Osteocyte (in vitro differentiated cells): ENCODE measurements at regions not wholly inside any gene's neighbourhood (a gene's known extent, or its start where the extent isn't known, plus 50 kb on each side); places are given as distances from the start of the nearest gene placed in this dataset.
A peak's percentile ranks its signal among the peaks of the same experiment; 100 is the strongest.

ENCODE experiments used
- DNase-seq: peaks from one replicate; pipeline ENCODE4 v3.0.0; 2021; ENCODE audit warnings: mixed read lengths; ENCODE audit not compliant: unreplicated experiment; ENCODE audit errors: extremely low spot score
- H3K27ac Mint-ChIP-seq: one replicate; pipeline ENCODE4 v1.8.0; 2021; ENCODE audit warnings: mild to moderate bottlenecking, mixed read lengths; ENCODE audit not compliant: unreplicated experiment
- H3K27me3 Mint-ChIP-seq: one replicate; pipeline ENCODE4 v1.8.0; 2021; ENCODE audit warnings: mixed read lengths; ENCODE audit not compliant: unreplicated experiment
- H3K36me3 Mint-ChIP-seq: one replicate; pipeline ENCODE4 v1.8.0; 2021; ENCODE audit warnings: mixed read lengths; ENCODE audit not compliant: unreplicated experiment
- H3K4me1 Mint-ChIP-seq: one replicate; pipeline ENCODE4 v1.8.0; 2021; ENCODE audit warnings: mixed read lengths; ENCODE audit not compliant: unreplicated experiment
- H3K4me3 Mint-ChIP-seq: one replicate; pipeline ENCODE4 v1.8.0; 2021; ENCODE audit warnings: mild to moderate bottlenecking, moderate library complexity, mixed read lengths; ENCODE audit not compliant: unreplicated experiment
- H3K9me3 Mint-ChIP-seq: one replicate; pipeline ENCODE4 v1.8.0; 2021; ENCODE audit warnings: mixed read lengths; ENCODE audit not compliant: unreplicated experiment
- TF ChIP-seq, protein P1 (sequence below): fragments of 200-600 bp; sonication (generic); IDR thresholded peaks from 2 replicates; pipeline ENCODE4 v1.5.0; 2021; ENCODE audit warnings: antibody characterized with exemption, mild to moderate bottlenecking, moderate library complexity

GRCh38 chr22:48055827-48056226, 1293.4 kb downstream of the TBC1D22A start:
- Mint-ChIP-seq H3K27me3 (no peaks in the 10 kb centered on the region), H3K9me3 (no peaks in the 10 kb centered on the region), H3K36me3 (no peaks in the 10 kb centered on the region), H3K4me3 (no peak overlapping the region), H3K27ac (no peak overlapping the region), H3K4me1 (no peaks in the 10 kb centered on the region)
- DNase-seq, result peak; percentile 54
- TF ChIP-seq, protein P1, sequence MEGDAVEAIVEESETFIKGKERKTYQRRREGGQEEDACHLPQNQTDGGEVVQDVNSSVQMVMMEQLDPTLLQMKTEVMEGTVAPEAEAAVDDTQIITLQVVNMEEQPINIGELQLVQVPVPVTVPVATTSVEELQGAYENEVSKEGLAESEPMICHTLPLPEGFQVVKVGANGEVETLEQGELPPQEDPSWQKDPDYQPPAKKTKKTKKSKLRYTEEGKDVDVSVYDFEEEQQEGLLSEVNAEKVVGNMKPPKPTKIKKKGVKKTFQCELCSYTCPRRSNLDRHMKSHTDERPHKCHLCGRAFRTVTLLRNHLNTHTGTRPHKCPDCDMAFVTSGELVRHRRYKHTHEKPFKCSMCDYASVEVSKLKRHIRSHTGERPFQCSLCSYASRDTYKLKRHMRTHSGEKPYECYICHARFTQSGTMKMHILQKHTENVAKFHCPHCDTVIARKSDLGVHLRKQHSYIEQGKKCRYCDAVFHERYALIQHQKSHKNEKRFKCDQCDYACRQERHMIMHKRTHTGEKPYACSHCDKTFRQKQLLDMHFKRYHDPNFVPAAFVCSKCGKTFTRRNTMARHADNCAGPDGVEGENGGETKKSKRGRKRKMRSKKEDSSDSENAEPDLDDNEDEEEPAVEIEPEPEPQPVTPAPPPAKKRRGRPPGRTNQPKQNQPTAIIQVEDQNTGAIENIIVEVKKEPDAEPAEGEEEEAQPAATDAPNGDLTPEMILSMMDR, result no peak

DNA sequence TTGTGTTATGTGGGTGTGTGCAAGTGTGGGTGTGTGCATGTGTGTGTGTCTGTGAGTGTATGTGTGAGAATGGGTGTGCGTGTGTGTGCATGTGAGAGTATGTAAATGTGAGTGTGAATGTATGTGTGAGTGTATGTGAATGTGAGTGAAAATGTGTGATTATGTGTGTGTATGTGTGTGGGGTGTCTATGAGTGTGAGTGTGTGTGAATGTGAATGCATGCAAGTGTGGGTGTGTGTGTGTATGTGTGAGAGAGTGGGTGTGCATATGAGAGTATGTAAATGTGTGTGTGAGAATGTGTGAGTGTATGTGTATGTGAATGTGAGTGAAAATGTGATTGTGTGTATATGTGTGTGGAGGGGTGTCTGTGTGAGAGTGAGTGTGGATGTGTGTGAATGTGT, 1292.7 kb downstream of the TBC1D22A start:
- Mint-ChIP-seq H3K36me3 (no peaks in the 10 kb centered on the region), H3K27me3 (no peaks in the 10 kb centered on the region), H3K4me1 (no peaks in the 10 kb centered on the region), H3K9me3 (no peaks in the 10 kb centered on the region), H3K4me3 (no peak overlapping the region), H3K27ac (no peak overlapping the region)
- DNase-seq, result no peak
- TF ChIP-seq, protein P1, result no peak

GRCh38 chr22:48054596-48054995, 1292.1 kb downstream of the TBC1D22A start:
- Mint-ChIP-seq H3K4me3 (no peak overlapping the region), H3K4me1 (no peaks in the 10 kb centered on the region), H3K36me3 (no peaks in the 10 kb centered on the region), H3K9me3 (no peaks in the 10 kb centered on the region), H3K27ac (no peak overlapping the region), H3K27me3 (no peaks in the 10 kb centered on the region)
- DNase-seq, result peak; percentile 49
- TF ChIP-seq, protein P1, result no peak

DNA sequence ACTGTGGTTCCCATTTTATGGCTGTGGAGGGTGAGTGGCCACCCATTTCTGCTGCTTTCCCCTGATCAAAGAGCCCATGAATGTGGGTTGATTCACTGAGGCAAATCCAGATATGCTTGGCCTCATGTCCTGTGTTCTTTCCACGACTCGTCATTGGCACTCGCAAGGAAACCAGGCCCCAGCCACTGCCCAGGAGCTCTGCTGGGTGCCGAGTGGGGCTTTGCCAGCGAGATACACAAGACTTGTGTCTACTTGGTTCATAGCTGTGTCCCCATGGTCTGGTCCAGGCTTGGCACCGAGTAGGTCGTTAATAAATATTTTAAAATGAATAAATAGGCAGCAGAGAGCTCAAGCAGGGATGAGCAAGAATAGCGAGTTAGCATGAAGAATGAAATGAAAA, 1291.5 kb downstream of the TBC1D22A start:
- no peaks in the 10 kb centered on the region for H3K36me3 Mint-ChIP-seq
- no peaks in the 10 kb centered on the region for H3K4me1 Mint-ChIP-seq
- no peak overlapping the region for H3K4me3 Mint-ChIP-seq
- TF ChIP-seq, protein P1, result no peak
- no peak overlapping the region for H3K27ac Mint-ChIP-seq
- DNase-seq, result peak; percentile 76
- H3K27me3 Mint-ChIP-seq, result no peaks in the 10 kb centered on the region
- no peaks in the 10 kb centered on the region for H3K9me3 Mint-ChIP-seq

DNA sequence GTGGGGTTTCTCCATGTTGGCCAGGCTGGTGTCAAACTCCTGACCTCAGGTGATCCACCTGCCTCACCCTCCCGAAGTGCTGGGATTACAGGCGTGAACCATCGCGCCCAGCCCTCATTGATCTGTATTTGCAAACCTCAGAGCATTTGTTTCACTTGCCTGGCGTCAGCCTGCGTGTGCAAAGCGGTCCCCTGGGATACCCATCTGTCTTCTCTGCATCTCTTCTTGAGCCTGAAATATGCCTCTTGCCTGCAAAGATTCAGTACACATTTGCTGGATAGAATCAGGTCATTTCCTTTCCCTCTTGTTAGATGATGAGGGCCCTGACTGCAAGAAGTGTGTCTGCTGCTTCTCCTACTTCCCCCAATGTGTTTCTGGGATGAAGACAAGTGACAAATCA, 1291.0 kb downstream of the TBC1D22A start:
- TF ChIP-seq, protein P1, result no peak
- H3K27me3 Mint-ChIP-seq, result no peaks in the 10 kb centered on the region
- DNase-seq, result peak; percentile 49
- H3K4me1 Mint-ChIP-seq, result no peaks in the 10 kb centered on the region
- H3K36me3 Mint-ChIP-seq, result no peaks in the 10 kb centered on the region
- no peak overlapping the region for H3K27ac Mint-ChIP-seq
- H3K4me3 Mint-ChIP-seq, result no peak overlapping the region
- H3K9me3 Mint-ChIP-seq, result no peaks in the 10 kb centered on the region
